Esophagus squamous epithelium (tissue), 5 donors: ENCODE measurements at regions not wholly inside any gene's neighbourhood (a gene's known extent, or its start where the extent isn't known, plus 50 kb on each side); places are given as distances from the start of the nearest gene placed in this dataset.

Experiments
- DNase-seq: peaks from one replicate; lab custom pipeline; 2025; lab: John Stamatoyannopoulos, UW
- H3K27ac ChIP-seq, 4 donors: fragments of 200-600 bp; sonication (generic); one replicate each; pipeline ENCODE4 v1.5.1; 2016 to 2019; ENCODE audit warnings: mild to moderate bottlenecking in 1 of 4
- H3K27me3 ChIP-seq, 4 donors: fragments of 200-600 bp; sonication (generic); 1 replicate in 3 of 4; 2 replicates in 1 of 4; pipeline versions ENCODE4 v1.5.1 to v1.6.0; 2017 to 2021; ENCODE audit warnings: antibody characterized with exemption in 1 of 4
- H3K36me3 ChIP-seq, 3 donors: fragments of 200-600 bp; sonication (generic); one replicate each; pipeline ENCODE4 v1.5.1; 2016 to 2019
- H3K4me1 ChIP-seq, 3 donors: fragments of 200-600 bp; sonication (generic); one replicate each; pipeline ENCODE4 v1.5.1; 2017 to 2019
- H3K4me3 ChIP-seq, 4 donors: fragments of 200-600 bp; sonication (generic); 1 replicate in 3 of 4; 2 replicates in 1 of 4; pipeline ENCODE4 v1.5.1; 2016 to 2019; ENCODE audit warnings: mild to moderate bottlenecking in 2 of 4, moderate library complexity in 1 of 4
- H3K9me3 ChIP-seq, 3 donors: fragments of 200-600 bp; sonication (generic); one replicate each; pipeline ENCODE4 v1.5.1; 2016 to 2019
- POLR2A ChIP-seq, 4 donors: fragments of 450-650 bp; IDR thresholded peaks; one replicate each; pipeline ENCODE4 v1.6.1; 2017; ENCODE audit warnings: antibody characterized with exemption in 4 of 4, mild to moderate bottlenecking in 4 of 4, moderate library complexity in 3 of 4
- WGBS, 2 donors: methylation state at CpG; one replicate each; pipeline ENCODE4 v1.1.5; 2018; 5-methylcytosine and 5-hydroxymethylcytosine counted together
- intact Hi-C: fragments of 100-400 bp; cut with DNase I; formaldehyde crosslinking; loops from one replicate; pipeline ENCODE4 v1.15.0; 2022
- TF ChIP-seq, protein P1 (sequence below), 6 experiments: fragments of 450-650 bp in 4 of 6; fragments of 200-600 bp in 2 of 6; sonication (generic) in 2 of 6; IDR thresholded peaks; one replicate each; pipeline ENCODE4 v1.5.1; 2016 to 2019; ENCODE audit warnings: antibody characterized with exemption in 6 of 6, mild to moderate bottlenecking in 4 of 6, moderate library complexity in 4 of 6
- donor health status: DM: yes; HTN: yes; CAD: no.

DNA sequence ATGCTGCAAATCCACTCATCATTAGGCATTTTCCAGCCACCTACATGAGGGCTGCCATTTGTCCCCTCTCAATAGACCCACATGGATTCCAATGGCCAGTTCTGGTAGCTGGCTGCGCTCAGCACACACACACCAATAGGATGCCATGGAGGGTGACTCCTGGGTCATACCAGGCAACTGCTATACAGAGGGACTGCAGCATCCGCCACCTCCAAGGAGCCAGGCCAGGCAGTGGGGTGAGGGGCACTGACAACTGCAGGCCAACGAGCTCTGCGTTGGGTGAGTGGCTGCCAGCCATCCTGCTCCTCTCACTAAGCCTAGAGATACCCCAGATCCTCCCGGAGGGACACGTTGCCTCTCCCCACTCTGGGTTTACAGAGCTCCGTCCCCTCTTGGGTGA lies 118.8 kb upstream of the NANOS1 start:
- no peak for DNase-seq

DNA sequence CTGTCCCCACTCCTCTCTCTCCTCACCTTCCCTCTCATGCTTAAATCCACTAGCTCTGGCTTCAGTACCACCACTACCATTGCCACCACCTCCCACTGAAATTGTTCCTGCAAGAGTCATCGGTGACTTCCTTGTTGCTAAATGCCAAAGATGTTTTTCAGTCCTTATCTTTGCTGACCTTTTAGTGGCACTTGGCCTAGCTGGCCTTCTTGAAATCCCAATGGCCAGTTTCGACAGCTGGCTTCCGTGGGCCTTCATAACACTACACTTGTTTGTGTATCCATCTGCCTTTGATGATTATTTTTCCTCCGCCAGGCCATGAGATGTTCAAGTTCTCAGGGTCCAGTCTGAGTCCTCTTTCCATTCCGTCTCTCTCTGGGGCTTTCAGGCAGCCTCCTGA lies 118.2 kb upstream of the NANOS1 start:
- Histone ChIP-seq H3K4me3 (no peak overlapping the region), H3K27ac (no peak overlapping the region), H3K9me3 (no peaks in the 10 kb centered on the region), H3K36me3 (no peaks in the 10 kb centered on the region), H3K4me1 (no peaks in the 10 kb centered on the region), H3K27me3 (peaks cover 0 to 5% (median 0%) of the 10 kb centered on the region in 4 donors)
- 56 to 64% methylated on average over 5 of the region's 5 CpGs for WGBS, 2 donors
- DNase-seq: no peak
- TF ChIP-seq POLR2A (IDR thresholded peaks at IDR 0.05): no peak
- TF ChIP-seq, protein P1, sequence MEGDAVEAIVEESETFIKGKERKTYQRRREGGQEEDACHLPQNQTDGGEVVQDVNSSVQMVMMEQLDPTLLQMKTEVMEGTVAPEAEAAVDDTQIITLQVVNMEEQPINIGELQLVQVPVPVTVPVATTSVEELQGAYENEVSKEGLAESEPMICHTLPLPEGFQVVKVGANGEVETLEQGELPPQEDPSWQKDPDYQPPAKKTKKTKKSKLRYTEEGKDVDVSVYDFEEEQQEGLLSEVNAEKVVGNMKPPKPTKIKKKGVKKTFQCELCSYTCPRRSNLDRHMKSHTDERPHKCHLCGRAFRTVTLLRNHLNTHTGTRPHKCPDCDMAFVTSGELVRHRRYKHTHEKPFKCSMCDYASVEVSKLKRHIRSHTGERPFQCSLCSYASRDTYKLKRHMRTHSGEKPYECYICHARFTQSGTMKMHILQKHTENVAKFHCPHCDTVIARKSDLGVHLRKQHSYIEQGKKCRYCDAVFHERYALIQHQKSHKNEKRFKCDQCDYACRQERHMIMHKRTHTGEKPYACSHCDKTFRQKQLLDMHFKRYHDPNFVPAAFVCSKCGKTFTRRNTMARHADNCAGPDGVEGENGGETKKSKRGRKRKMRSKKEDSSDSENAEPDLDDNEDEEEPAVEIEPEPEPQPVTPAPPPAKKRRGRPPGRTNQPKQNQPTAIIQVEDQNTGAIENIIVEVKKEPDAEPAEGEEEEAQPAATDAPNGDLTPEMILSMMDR (IDR thresholded peaks at IDR 0.05): no peak
- intact Hi-C loops: no loop called here

More for the DNA sequence above, 118.8 kb upstream of the NANOS1 start:
- H3K4me3 ChIP-seq: no peak overlapping the region
- peaks cover 0 to 5% (median 0%) of the 10 kb centered on the region in 4 donors for H3K27me3 ChIP-seq
- H3K36me3 ChIP-seq: no peaks in the 10 kb centered on the region
- TF ChIP-seq, protein P1 (IDR thresholded peaks at IDR 0.05): no peak
- TF ChIP-seq POLR2A (IDR thresholded peaks at IDR 0.05): no peak
- no peaks in the 10 kb centered on the region for H3K4me1 ChIP-seq
- no peaks in the 10 kb centered on the region for H3K9me3 ChIP-seq
- intact Hi-C loops: no loop called here
- WGBS, 2 donors: 76 to 89% methylated on average over 3 to 4 of the region's 7 CpGs
- H3K27ac ChIP-seq: no peak overlapping the region

DNA sequence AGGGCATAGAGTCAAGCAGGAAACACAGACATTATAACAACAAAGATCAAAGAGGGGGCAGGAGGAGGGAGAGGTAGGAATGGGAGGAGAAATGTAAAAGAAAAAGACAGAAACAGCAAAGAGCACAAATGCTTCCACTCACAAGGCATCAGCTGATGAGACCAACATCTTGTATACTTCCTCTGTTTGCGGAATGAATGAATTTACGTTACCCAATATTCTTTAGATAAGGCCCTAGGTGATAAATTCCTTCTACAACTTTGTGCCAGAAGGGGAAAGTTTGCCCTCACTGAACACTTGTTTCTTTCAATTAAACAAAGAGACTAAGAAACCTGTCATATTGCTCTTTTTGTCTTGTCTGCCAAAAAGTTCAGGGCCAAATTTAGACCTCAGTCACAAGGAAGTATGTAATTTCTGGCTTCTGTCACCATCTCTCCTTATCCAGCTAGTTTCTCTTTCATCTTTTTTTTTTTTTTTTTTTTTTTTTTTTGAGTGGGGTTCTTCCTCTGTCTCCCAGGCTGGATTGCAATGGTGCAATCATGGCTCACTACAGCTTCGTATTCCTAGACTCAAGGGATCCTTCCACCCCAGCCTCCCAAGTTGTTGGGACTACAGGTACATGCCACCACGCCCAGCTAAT lies 116.4 kb upstream of the NANOS1 start:
- TF ChIP-seq, protein P1 (IDR thresholded peaks at IDR 0.05): no peak
- TF ChIP-seq POLR2A (IDR thresholded peaks at IDR 0.05): no peak
- intact Hi-C loops: no loop called here
- WGBS, 2 donors: 50 to 54% methylated on average over 4 of the region's 4 CpGs

DNA sequence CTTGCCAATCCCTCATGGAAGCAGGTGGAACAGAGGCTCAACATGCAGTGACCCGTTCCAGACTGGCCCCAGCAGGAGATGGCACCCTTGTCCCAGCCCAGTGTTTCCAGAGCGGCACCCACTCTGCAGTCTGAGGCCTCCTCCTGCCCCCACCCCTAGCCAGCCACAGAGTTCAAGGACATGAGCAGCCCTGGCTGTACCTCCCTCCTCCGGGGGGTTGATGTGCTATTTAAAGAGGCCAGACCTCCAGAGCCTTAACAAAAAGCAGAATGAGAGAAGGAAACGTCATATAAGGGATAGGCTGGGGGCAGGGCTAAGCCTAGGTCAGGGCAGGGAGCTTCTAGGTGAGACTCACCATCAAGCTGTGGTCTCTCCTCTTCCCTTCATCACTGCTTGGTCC lies 115.7 kb upstream of the NANOS1 start:
- H3K27me3 ChIP-seq: peaks cover 0 to 5% (median 0%) of the 10 kb centered on the region in 4 donors
- no peaks in the 10 kb centered on the region for H3K4me1 ChIP-seq
- no peaks in the 10 kb centered on the region for H3K36me3 ChIP-seq
- 53 to 57% methylated on average over 2 of the region's 4 CpGs for WGBS, 2 donors
- no peak for DNase-seq
- H3K9me3 ChIP-seq: no peaks in the 10 kb centered on the region
- H3K27ac ChIP-seq: no peak overlapping the region
- no peak overlapping the region for H3K4me3 ChIP-seq
- intact Hi-C loops: no loop called here
- TF ChIP-seq POLR2A (IDR thresholded peaks at IDR 0.05): no peak
- TF ChIP-seq, protein P1 (IDR thresholded peaks at IDR 0.05): no peak

More for the DNA sequence above, 116.4 kb upstream of the NANOS1 start:
- H3K27me3 ChIP-seq: peaks cover 0 to 5% (median 0%) of the 10 kb centered on the region in 4 donors
- no peaks in the 10 kb centered on the region for H3K4me1 ChIP-seq
- H3K36me3 ChIP-seq: no peaks in the 10 kb centered on the region
- no peak overlapping the region for H3K4me3 ChIP-seq
- no peak overlapping the region for H3K27ac ChIP-seq
- H3K9me3 ChIP-seq: no peaks in the 10 kb centered on the region
- DNase-seq: no peak

DNA sequence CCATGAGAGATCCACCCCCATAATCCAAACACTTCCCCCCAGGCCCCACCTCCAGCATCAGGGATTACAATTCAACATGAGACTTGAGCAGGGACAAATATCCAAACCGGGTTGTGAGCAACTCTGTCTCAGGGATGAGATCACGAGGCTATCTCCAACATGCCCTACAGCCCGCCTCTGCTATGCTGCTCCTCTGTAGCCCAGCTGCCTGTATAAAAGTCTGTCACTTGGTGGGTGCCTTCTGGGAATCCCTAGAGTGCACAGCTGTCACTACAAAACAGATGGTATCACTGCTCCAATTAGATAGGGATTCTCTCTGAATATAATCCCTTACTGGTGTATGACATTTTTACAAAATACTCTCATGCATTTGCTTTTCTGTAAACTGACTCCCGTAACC lies 114.9 kb upstream of the NANOS1 start:
- TF ChIP-seq, protein P1 (IDR thresholded peaks at IDR 0.05): no peak
- TF ChIP-seq POLR2A (IDR thresholded peaks at IDR 0.05): no peak
- Histone ChIP-seq H3K27me3 (peaks cover 0 to 5% (median 0%) of the 10 kb centered on the region in 4 donors), H3K4me3 (no peak overlapping the region), H3K36me3 (no peaks in the 10 kb centered on the region), H3K27ac (no peak overlapping the region), H3K4me1 (no peaks in the 10 kb centered on the region), H3K9me3 (no peaks in the 10 kb centered on the region)
- DNase-seq: no peak
- intact Hi-C loops: no loop called here
- WGBS, 2 donors: 49 to 61% methylated on average over 4 of the region's 4 CpGs
